Mesothelial cell of epicardium (in vitro differentiated cells): ENCODE measurements at regions not wholly inside any gene's neighbourhood (a gene's known extent, or its start where the extent isn't known, plus 50 kb on each side); places are given as distances from the start of the nearest gene placed in this dataset.

Experiments used
- DNase-seq, 2 experiments: peaks; one replicate each; pipeline ENCODE4 v3.0.0; 2021; ENCODE audit warnings: low spot score in 2 of 2; ENCODE audit not compliant: unreplicated experiment in 2 of 2
- H3K27ac Mint-ChIP-seq: 2 replicates; pipeline ENCODE4 v1.8.0; 2021; ENCODE audit warnings: mixed read lengths
- H3K27me3 Mint-ChIP-seq: 2 replicates; pipeline ENCODE4 v1.8.0; 2021; ENCODE audit warnings: low read depth, mixed read lengths
- H3K36me3 Mint-ChIP-seq: 2 replicates; pipeline ENCODE4 v1.8.0; 2021; ENCODE audit warnings: mixed read lengths
- H3K4me1 Mint-ChIP-seq: 2 replicates; pipeline ENCODE4 v1.8.0; 2021; ENCODE audit warnings: mixed read lengths
- H3K4me3 Mint-ChIP-seq: 2 replicates; pipeline ENCODE4 v1.8.0; 2021; ENCODE audit warnings: mild to moderate bottlenecking, moderate library complexity, mixed read lengths
- H3K9me3 Mint-ChIP-seq: 2 replicates; pipeline ENCODE4 v1.8.0; 2021; ENCODE audit warnings: mixed read lengths
- CTCF ChIP-seq: fragments of 200-600 bp; sonication (generic); IDR thresholded peaks from one replicate; pipeline ENCODE4 v1.5.0; 2021; ENCODE audit warnings: antibody characterized with exemption; ENCODE audit not compliant: unreplicated experiment

GRCh38 chr2:12219761-12220160, 473.3 kb downstream of the LPIN1 start:
- no peak for TF ChIP-seq CTCF
- Mint-ChIP-seq H3K27ac (no peak overlapping the region), H3K4me3 (no peak overlapping the region), H3K9me3 (peaks cover 36% of the 10 kb centered on the region), H3K36me3 (peaks cover 11% of the 10 kb centered on the region), H3K27me3 (no peaks in the 10 kb centered on the region), H3K4me1 (no peaks in the 10 kb centered on the region)
- no peak for DNase-seq

DNA sequence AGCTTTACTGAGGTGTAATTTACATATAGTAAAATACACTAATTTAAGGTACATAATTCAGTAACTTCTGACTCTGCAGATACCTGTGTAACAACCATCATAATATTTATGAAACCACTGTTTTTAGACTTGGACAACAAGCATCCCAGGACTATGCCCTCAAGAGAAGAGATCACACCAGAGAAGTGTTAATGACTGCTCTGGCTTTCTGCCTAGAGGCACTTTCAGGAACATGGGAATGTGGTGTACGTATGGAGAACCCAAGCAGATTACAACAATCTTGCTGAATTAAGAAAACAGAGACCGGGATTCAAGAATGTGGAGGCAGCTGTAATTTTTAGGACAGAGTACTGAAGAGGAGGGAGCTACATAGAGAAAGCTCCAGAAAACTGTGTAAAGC, 475.2 kb downstream of the LPIN1 start:
- H3K4me3 Mint-ChIP-seq = no peak overlapping the region
- H3K9me3 Mint-ChIP-seq = peaks cover 41% of the 10 kb centered on the region
- no peaks in the 10 kb centered on the region for H3K27me3 Mint-ChIP-seq
- TF ChIP-seq CTCF = no peak
- no peaks in the 10 kb centered on the region for H3K4me1 Mint-ChIP-seq
- peaks cover 11% of the 10 kb centered on the region for H3K36me3 Mint-ChIP-seq
- DNase-seq = no peak
- H3K27ac Mint-ChIP-seq = no peak overlapping the region

- H3K27me3 Mint-ChIP-seq = no peaks in the 10 kb centered on the region
- H3K4me3 Mint-ChIP-seq = no peak overlapping the region
- H3K9me3 Mint-ChIP-seq = peaks cover 41% of the 10 kb centered on the region
- DNase-seq = no peak
- no peak for TF ChIP-seq CTCF
- no peak overlapping the region for H3K27ac Mint-ChIP-seq
- H3K36me3 Mint-ChIP-seq = peaks cover 11% of the 10 kb centered on the region
- no peaks in the 10 kb centered on the region for H3K4me1 Mint-ChIP-seq
Observed at GRCh38 chr2:12222554-12222953, 476.1 kb downstream of the LPIN1 start.

DNA sequence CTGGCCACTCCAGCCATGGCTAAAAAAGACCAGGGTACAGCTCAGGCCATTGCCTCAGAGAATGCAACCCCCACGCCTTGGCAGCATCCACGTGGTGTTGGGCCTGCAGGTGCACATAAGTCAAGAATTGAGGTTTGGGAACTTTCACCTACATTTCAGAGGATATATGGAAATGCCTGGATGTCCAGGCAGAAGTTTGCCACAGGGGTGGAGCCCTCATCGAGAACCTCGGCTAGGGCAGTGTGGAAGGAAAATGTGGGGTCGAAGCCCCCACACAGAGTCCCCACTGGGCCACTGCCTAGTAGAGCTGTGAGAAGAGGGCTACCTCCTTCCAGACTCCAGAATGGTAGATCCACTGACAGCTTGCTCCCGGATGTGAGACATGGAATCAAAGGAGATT, 477.3 kb downstream of the LPIN1 start:
- TF ChIP-seq CTCF = no peak
- Mint-ChIP-seq H3K27me3 (peaks cover 2% of the 10 kb centered on the region), H3K4me1 (no peaks in the 10 kb centered on the region), H3K36me3 (peaks cover 11% of the 10 kb centered on the region), H3K9me3 (peaks cover 41% of the 10 kb centered on the region), H3K27ac (no peak overlapping the region), H3K4me3 (no peak overlapping the region)
- DNase-seq = no peak

DNA sequence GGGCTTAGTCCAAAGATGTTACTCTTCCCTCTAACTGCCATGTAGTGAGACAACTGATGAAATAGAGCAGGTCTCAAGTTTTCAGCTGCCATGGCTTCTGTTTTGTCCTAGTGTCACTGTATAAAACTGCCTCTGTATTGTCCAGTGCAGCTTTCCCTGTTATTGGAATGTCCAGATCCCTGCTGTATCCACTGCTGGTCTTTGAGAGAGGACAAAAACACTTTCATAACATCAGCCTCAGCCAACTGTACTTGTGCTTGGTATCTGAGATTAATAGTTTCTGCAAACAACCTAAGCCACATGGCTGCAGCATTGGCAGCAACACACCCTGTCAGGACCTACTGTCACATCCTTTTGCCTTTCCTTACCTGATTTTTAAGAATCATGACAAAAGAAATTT, 480.2 kb downstream of the LPIN1 start:
- H3K27me3 Mint-ChIP-seq = peaks cover 2% of the 10 kb centered on the region
- no peak overlapping the region for H3K27ac Mint-ChIP-seq
- H3K36me3 Mint-ChIP-seq = peaks cover 11% of the 10 kb centered on the region
- no peak for DNase-seq
- no peak overlapping the region for H3K4me3 Mint-ChIP-seq
- no peak for TF ChIP-seq CTCF
- H3K9me3 Mint-ChIP-seq = peaks cover 30% of the 10 kb centered on the region
- H3K4me1 Mint-ChIP-seq = no peaks in the 10 kb centered on the region

- no peak for TF ChIP-seq CTCF
- Mint-ChIP-seq H3K4me3 (no peak overlapping the region), H3K36me3 (peaks cover 6% of the 10 kb centered on the region), H3K4me1 (peaks cover 4% of the 10 kb centered on the region), H3K9me3 (peaks cover 19% of the 10 kb centered on the region), H3K27me3 (peaks cover 2% of the 10 kb centered on the region), H3K27ac (no peak overlapping the region)
- DNase-seq = no peak
Observed at GRCh38 chr2:12227941-12228608, 481.6 kb downstream of the LPIN1 start.
